HepG2 (cell line): ENCODE measurements at regions not wholly inside any gene's neighbourhood (a gene's known extent, or its start where the extent isn't known, plus 50 kb on each side); places are given as distances from the start of the nearest gene placed in this dataset.
"Not testable (repeated sequence)": the region's sequence is repeated elsewhere in the genome, so short reads cannot be mapped to it uniquely, and the experiment has no call there.

Experiments used
- ATAC-seq: fragments of 200-7000 bp; cut with Tn5 transposase; 3 replicates; pipeline ENCODE4 v1.9.1; 2020; ENCODE audit warnings: mild to moderate bottlenecking, moderate library complexity
- BruUV-seq: library from RNA; stranded (reverse); fragments of 400-500 nt; replicated peaks from 2 replicates; lab custom pipeline; 2021; lab: Mats Ljungman, UMichigan
- CTCF ChIA-PET: fragments of 300-600 bp; formaldehyde crosslinking; extraction: SDS; loops from one replicate; lab custom pipeline; 2021; ENCODE audit warnings: low total read pairs, inconsistent platforms, low intra/inter-chr PET ratio; lab: Yijun Ruan, JAX
- POLR2A ChIA-PET: fragments of 350-600 bp; sonication (Branson Sonifier 250); formaldehyde crosslinking; loops from one replicate; lab custom pipeline; 2020; ENCODE audit warnings: antibody characterized with exemption, inconsistent platforms; lab: Yijun Ruan, JAX
- DNase-seq: peaks from one replicate; pipeline ENCODE4 v3.0.0-alpha.2; 2015; ENCODE audit warnings: low spot score
- FAIRE-seq: peaks from 3 replicates; lab custom pipeline; 2011; peaks lifted over from hg19 to GRCh38; lab: Jason Lieb, UNC
- H2AFZ ChIP-seq: one replicate; pipeline ENCODE4 v1.6.1; 2011; ENCODE audit warnings: low read length, inconsistent platforms
- H3K27ac ChIP-seq: fragments of 300-600 bp; 3 replicates; pipeline ENCODE4 v1.8.0; 2011; ENCODE audit warnings: mixed run types, mild to moderate bottlenecking, mixed read lengths, low read length, inconsistent platforms; ENCODE audit not compliant: insufficient read depth; ENCODE audit errors: extremely low read length
- H3K27me3 ChIP-seq, 2 experiments: fragments of 200-600 bp in 1 of 2; 2 replicates in 1 of 2; 3 replicates in 1 of 2; pipeline versions ENCODE4 v1.6.0 to v1.8.0; 2011; ENCODE audit warnings: low read length in 2 of 2, mild to moderate bottlenecking in 2 of 2, moderate library complexity in 2 of 2, inconsistent platforms in 1 of 2; ENCODE audit not compliant: insufficient read depth in 2 of 2, control insufficient read depth in 1 of 2
- H3K36me3 ChIP-seq, 2 experiments: fragments of 200-600 bp in 1 of 2; replicated peaks in 1 of 2; 2 replicates in 1 of 2; 3 replicates in 1 of 2; pipeline versions ENCODE4 v1.5.1 to v1.8.0; 2011; ENCODE audit warnings: low read length in 2 of 2, inconsistent platforms in 1 of 2; ENCODE audit not compliant: insufficient read depth in 2 of 2, control insufficient read depth in 1 of 2
- H3K4me1 ChIP-seq: 2 replicates; pipeline ENCODE4 v1.5.1; 2012; ENCODE audit warnings: low read length, inconsistent platforms; ENCODE audit not compliant: insufficient read depth
- H3K4me2 ChIP-seq: 2 replicates; pipeline ENCODE4 v1.6.0; 2011; ENCODE audit warnings: low read depth, low read length, inconsistent platforms
- H3K4me3 ChIP-seq, 3 experiments: fragments of 200-600 bp in 1 of 3; sonication (generic), shearing (Covaris generic) in 1 of 3; replicated peaks in 1 of 3; 2 replicates each; pipeline ENCODE4 v1.5.1; 2011 to 2016; ENCODE audit warnings: low read length in 3 of 3, inconsistent platforms in 2 of 3, low read depth in 2 of 3, mild to moderate bottlenecking in 2 of 3, control low read depth in 1 of 3, mixed read lengths in 1 of 3; ENCODE audit not compliant: insufficient read depth in 1 of 3
- H3K79me2 ChIP-seq: one replicate; pipeline ENCODE4 v1.6.1; 2011; ENCODE audit warnings: low read length, inconsistent platforms; ENCODE audit not compliant: insufficient read depth
- H3K9ac ChIP-seq: 2 replicates; pipeline ENCODE4 v1.6.0; 2011; ENCODE audit warnings: mild to moderate bottlenecking, low read depth, low read length, inconsistent platforms; ENCODE audit not compliant: insufficient read depth
- H3K9me3 ChIP-seq: 2 replicates; pipeline ENCODE4 v1.5.1; 2012; ENCODE audit warnings: mild to moderate bottlenecking, low read length
- H4K20me1 ChIP-seq: 2 replicates; pipeline ENCODE4 v1.6.0; 2011; ENCODE audit warnings: inconsistent platforms, mild to moderate bottlenecking, low read length, moderate library complexity; ENCODE audit not compliant: insufficient read depth
- FOSL1 ChIP-seq: sonication (generic); formaldehyde crosslinking; IDR thresholded peaks from 2 replicates; pipeline ENCODE4 v1.9.0; 2021; ENCODE audit warnings: missing genetic modification reagents, borderline replicate concordance
- HIC2 ChIP-seq: sonication (generic); formaldehyde crosslinking; IDR thresholded peaks from 2 replicates; pipeline ENCODE4 v1.9.0; 2022; ENCODE audit warnings: low read depth, missing genetic modification reagents
- HNRNPH1 ChIP-seq: fragments of 200-400 bp; formaldehyde crosslinking; optimal IDR thresholded peaks from 2 replicates; pipeline ENCODE3; 2017; ENCODE audit warnings: mild to moderate bottlenecking, low read depth, low read length
- NR2F2 ChIP-seq: IDR thresholded peaks from 2 replicates; pipeline ENCODE4 v1.6.1; 2012; ENCODE audit warnings: low read depth, inconsistent platforms, borderline replicate concordance
- TEAD2 ChIP-seq: sonication (generic); formaldehyde crosslinking; IDR thresholded peaks from 2 replicates; pipeline ENCODE4 v1.9.0; 2021; ENCODE audit warnings: missing genetic modification reagents
- ZFP41 ChIP-seq: sonication (generic); formaldehyde crosslinking; IDR thresholded peaks from 2 replicates; pipeline ENCODE4 v1.4.0; 2020; ENCODE audit warnings: mild to moderate bottlenecking, missing genetic modification reagents, borderline replicate concordance
- ZNF558 ChIP-seq: sonication (generic); formaldehyde crosslinking; IDR thresholded peaks from 2 replicates; pipeline ENCODE4 v1.9.0; 2022; ENCODE audit warnings: mild to moderate bottlenecking, missing genetic modification reagents, borderline replicate concordance
- ZNF614 ChIP-seq: IDR thresholded peaks from 2 replicates; pipeline ENCODE4 v1.6.1; 2018; ENCODE audit warnings: missing biosample characterization, missing genetic modification reagents, inconsistent platforms, borderline replicate concordance
- WGBS: methylation state at CpG from one replicate; pipeline ENCODE4 v1.1.6; 2017; ENCODE audit warnings: low lambda C conversion rate; 5-methylcytosine and 5-hydroxymethylcytosine counted together
- in situ Hi-C: cut with HindIII; loops from 2 replicates; pipeline ENCODE4 v1.10.0; 2017; ENCODE audit warnings: low pct_unique_long_range_greater_than_20kb; ENCODE audit not compliant: extremely low pct_ligation_motif_present
- intact Hi-C: fragments of 100-400 bp; cut with micrococcal nuclease; formaldehyde crosslinking; loops from one replicate; pipeline ENCODE4 v1.10.0; 2022; ENCODE audit not compliant: unreplicated experiment

GRCh38 chrX:840556-840955 is 210.0 kb downstream of the SHOX start:
- Histone ChIP-seq H3K27ac (no peak overlapping the region), H3K36me3 (no peaks in the 10 kb centered on the region), H3K79me2 (no peaks in the 10 kb centered on the region), H3K4me2 (no peak overlapping the region), H3K9me3 (peaks cover 10% of the 10 kb centered on the region; the same call in 1 of the 2 replicates), H4K20me1 (no peaks in the 10 kb centered on the region), H3K4me1 (no peaks in the 10 kb centered on the region), H2AFZ (no peak overlapping the region)
- in situ Hi-C loops: no loop called here
- no peak for ATAC-seq
- POLR2A ChIA-PET: no interaction called here
- TF ChIP-seq NR2F2 (no peak), HIC2 (no peak), HNRNPH1 (no peak), ZNF558 (no peak), ZNF614 (CRISPR knock-in tag) (no peak), TEAD2 (no peak), ZFP41 (CRISPR knock-in tag) (no peak), FOSL1 (CRISPR knock-in tag) (no peak)
- TF ChIP-seq, all 625 proteins: peak for 0
- no peak overlapping the region for H3K9ac ChIP-seq
- no peak overlapping the region for H3K4me3 ChIP-seq
- 41% methylated on average over 11 of the region's 13 CpGs for WGBS
- FAIRE-seq (no peak), DNase-seq (no peak)
- CTCF ChIA-PET: no interaction called here
- intact Hi-C loops: no loop called here
- no TSS peak for BruUV-seq
- H3K27me3 ChIP-seq: no peaks in the 10 kb centered on the region; a peak in 2 of 5 replicates

GRCh38 chrX:838666-839065 is 208.1 kb downstream of the SHOX start:
- in situ Hi-C loops, ATAC-seq, intact Hi-C loops, H3K4me2 ChIP-seq, H3K27me3 ChIP-seq, POLR2A ChIA-PET, H3K36me3 ChIP-seq, CTCF ChIA-PET, H3K9ac ChIP-seq, H3K4me1 ChIP-seq, FAIRE-seq, H3K9me3 ChIP-seq, BruUV-seq, H4K20me1 ChIP-seq, H3K79me2 ChIP-seq, DNase-seq, H3K4me3 ChIP-seq, H3K27ac ChIP-seq, H2AFZ ChIP-seq: not testable (repeated sequence)
- 4% methylated on average over 10 of the region's 13 CpGs for WGBS

- H3K27me3 ChIP-seq, H3K9me3 ChIP-seq, ATAC-seq, H3K4me2 ChIP-seq, H2AFZ ChIP-seq, H3K9ac ChIP-seq, H3K79me2 ChIP-seq, H3K27ac ChIP-seq, BruUV-seq, POLR2A ChIA-PET, DNase-seq, H3K4me3 ChIP-seq, CTCF ChIA-PET, H3K4me1 ChIP-seq, in situ Hi-C loops, H3K36me3 ChIP-seq, FAIRE-seq, intact Hi-C loops, H4K20me1 ChIP-seq: not testable (repeated sequence)
- 48% methylated on average over 3 of the region's 3 CpGs for WGBS
Measured at GRCh38 chrX:835857-836256, 205.3 kb downstream of the SHOX start.
